Liver (tissue), 7 donors: ENCODE measurements at regions not wholly inside any gene's neighbourhood (a gene's known extent, or its start where the extent isn't known, plus 50 kb on each side); places are given as distances from the start of the nearest gene placed in this dataset.

Experiments used
- DNase-seq: peaks from one replicate; pipeline ENCODE4 v3.0.0-alpha.2; 2017; ENCODE audit warnings: low spot score
- H3K27ac ChIP-seq, 2 donors: one replicate each; pipeline ENCODE4 v1.7.0; 2013; ENCODE audit warnings: inconsistent platforms in 2 of 2, low read length in 2 of 2, control low read depth in 1 of 2, low read depth in 1 of 2, mild to moderate bottlenecking in 1 of 2
- H3K27me3 ChIP-seq, 4 donors: one replicate each; pipeline versions ENCODE4 v1.6.1 to v1.7.0; 2013; ENCODE audit warnings: low read length in 3 of 4, inconsistent platforms in 1 of 4, mild to moderate bottlenecking in 1 of 4, moderate library complexity in 1 of 4; ENCODE audit not compliant: control insufficient read depth in 4 of 4, insufficient read depth in 4 of 4
- H3K36me3 ChIP-seq, 4 donors: one replicate each; pipeline versions ENCODE4 v1.6.1 to v1.7.0; 2013; ENCODE audit warnings: low read length in 3 of 4, mild to moderate bottlenecking in 3 of 4, low read depth in 1 of 4, moderate library complexity in 1 of 4; ENCODE audit not compliant: control insufficient read depth in 4 of 4, insufficient read depth in 3 of 4
- H3K4me1 ChIP-seq, 4 donors: one replicate each; pipeline versions ENCODE4 v1.6.1 to v1.7.0; 2013; ENCODE audit warnings: low read length in 3 of 4, mild to moderate bottlenecking in 3 of 4, moderate library complexity in 1 of 4; ENCODE audit not compliant: control insufficient read depth in 4 of 4, insufficient read depth in 4 of 4
- H3K4me3 ChIP-seq, 3 donors: one replicate each; pipeline versions ENCODE4 v1.6.1 to v1.7.0; 2013; ENCODE audit warnings: low read length in 3 of 3, control low read depth in 1 of 3, low read depth in 1 of 3, mild to moderate bottlenecking in 1 of 3
- H3K9ac ChIP-seq, 2 donors: one replicate each; pipeline ENCODE4 v1.7.0; 2013; ENCODE audit warnings: low read length in 2 of 2, mild to moderate bottlenecking in 2 of 2, moderate library complexity in 2 of 2, control low read depth in 1 of 2, low read depth in 1 of 2
- H3K9me3 ChIP-seq, 4 donors: one replicate each; pipeline versions ENCODE4 v1.6.1 to v1.7.0; 2013; ENCODE audit warnings: low read length in 3 of 4; ENCODE audit not compliant: control insufficient read depth in 4 of 4
- ATF3 ChIP-seq: IDR thresholded peaks from 2 replicates; pipeline ENCODE4 v1.6.1; 2016; ENCODE audit warnings: antibody characterized with exemption
- EGR1 ChIP-seq, 2 donors: IDR thresholded peaks; 2 replicates each; pipeline ENCODE4 v1.6.1; 2016 to 2018; ENCODE audit warnings: antibody characterized with exemption in 2 of 2, low read depth in 2 of 2
- FOXA1 ChIP-seq: IDR thresholded peaks from 2 replicates; pipeline ENCODE4 v1.6.1; 2016; ENCODE audit warnings: antibody characterized with exemption
- GABPA ChIP-seq, 2 donors: IDR thresholded peaks in 1 of 2; conservative IDR thresholded peaks in 1 of 2; 2 replicates each; pipeline ENCODE4 v1.6.1; 2016; ENCODE audit warnings: antibody characterized with exemption in 2 of 2, mild to moderate bottlenecking in 1 of 2, moderate library complexity in 1 of 2
- HNF4A ChIP-seq, 2 donors: conservative IDR thresholded peaks; 2 replicates each; pipeline ENCODE4 v1.6.1; 2016; ENCODE audit warnings: antibody characterized with exemption in 2 of 2, mild to moderate bottlenecking in 2 of 2
- HNF4G ChIP-seq: IDR thresholded peaks from 2 replicates; pipeline ENCODE4 v1.6.1; 2016; ENCODE audit warnings: antibody characterized with exemption
- JUND ChIP-seq, 2 donors: IDR thresholded peaks; 2 replicates each; pipeline ENCODE4 v1.6.1; 2016; ENCODE audit warnings: antibody characterized with exemption in 2 of 2
- MAX ChIP-seq: IDR thresholded peaks from 2 replicates; pipeline ENCODE4 v1.6.1; 2016; ENCODE audit warnings: antibody characterized with exemption
- NR2F2 ChIP-seq: IDR thresholded peaks from 2 replicates; pipeline ENCODE4 v1.6.1; 2016; ENCODE audit warnings: antibody characterized with exemption
- RAD21 ChIP-seq, 2 donors: IDR thresholded peaks; 2 replicates each; pipeline ENCODE4 v1.6.1; 2016; ENCODE audit warnings: antibody characterized with exemption in 2 of 2, mild to moderate bottlenecking in 2 of 2
- RXRA ChIP-seq, 2 donors: IDR thresholded peaks; 2 replicates each; pipeline ENCODE4 v1.6.1; 2017 to 2018; ENCODE audit warnings: antibody characterized with exemption in 2 of 2, mild to moderate bottlenecking in 1 of 2
- SP1 ChIP-seq: IDR thresholded peaks from 2 replicates; pipeline ENCODE4 v1.6.1; 2018; ENCODE audit warnings: antibody characterized with exemption, mild to moderate bottlenecking
- TAF1 ChIP-seq: conservative IDR thresholded peaks from 2 replicates; pipeline ENCODE4 v1.6.1; 2016; ENCODE audit warnings: antibody characterized with exemption, mild to moderate bottlenecking
- YY1 ChIP-seq: IDR thresholded peaks from 2 replicates; pipeline ENCODE4 v1.6.1; 2016; ENCODE audit warnings: antibody characterized with exemption, mild to moderate bottlenecking
- ZBTB33 ChIP-seq: IDR thresholded peaks from 2 replicates; pipeline ENCODE4 v1.6.1; 2016; ENCODE audit warnings: antibody characterized with exemption
- WGBS: extraction: QIAGEN DNeasy Blood & Tissue Kit; methylation state at CpG from one replicate; pipeline ENCODE4 v1.1.7; 2013; 5-methylcytosine and 5-hydroxymethylcytosine counted together
- donor health status: healthy.
- donor health status: healthy.
- donor health status: healthy.
- donor health status: healthy.

- Histone ChIP-seq H3K4me1 (no peaks in the 10 kb centered on the region), H3K4me3 (no peak overlapping the region), H3K27ac (no peak overlapping the region), H3K27me3 (no peaks in the 10 kb centered on the region), H3K9me3 (no peaks in the 10 kb centered on the region), H3K9ac (no peak overlapping the region), H3K36me3 (no peaks in the 10 kb centered on the region)
- TF ChIP-seq ATF3 (no peak), SP1 (no peak), FOXA1 (no peak)
- no peak for DNase-seq
- WGBS: 88% methylated on average over 2 of the region's 2 CpGs
Observed at GRCh38 chr4:10369517-10369916, 87.7 kb downstream of the ZNF518B start.

- H3K4me1 ChIP-seq: no peaks in the 10 kb centered on the region
- TF ChIP-seq NR2F2: no peak
- no peak for TF ChIP-seq JUND (IDR thresholded peaks at IDR 0.05)
- no peak for TF ChIP-seq TAF1
- TF ChIP-seq ATF3: no peak
- TF ChIP-seq SP1: no peak
- TF ChIP-seq HNF4G: no peak
- no peak for TF ChIP-seq YY1
- no peak for TF ChIP-seq ZBTB33
- TF ChIP-seq FOXA1: no peak
- no peak for TF ChIP-seq MAX
- no peak for TF ChIP-seq GABPA (IDR thresholded peaks at IDR 0.05 in 1 of 2, conservative IDR thresholded peaks at IDR 0.05 in 1 of 2)
- H3K27me3 ChIP-seq: no peaks in the 10 kb centered on the region
- no peaks in the 10 kb centered on the region for H3K36me3 ChIP-seq
- no peaks in the 10 kb centered on the region for H3K9me3 ChIP-seq
- no peak overlapping the region for H3K4me3 ChIP-seq
- DNase-seq: no peak
- H3K9ac ChIP-seq: no peak overlapping the region
- no peak overlapping the region for H3K27ac ChIP-seq
Observed at GRCh38 chr4:10366628-10367027, 90.6 kb downstream of the ZNF518B start.

- DNase-seq: no peak
- 85% methylated on average over 2 of the region's 2 CpGs for WGBS
- TF ChIP-seq GABPA (IDR thresholded peaks at IDR 0.05 in 1 of 2, conservative IDR thresholded peaks at IDR 0.05 in 1 of 2) (no peak), EGR1 (IDR thresholded peaks at IDR 0.05; ENCODE audit: low read depth in 2 of 2) (no peak), ZBTB33 (no peak), RXRA (IDR thresholded peaks at IDR 0.05) (no peak), RAD21 (IDR thresholded peaks at IDR 0.05) (no peak), HNF4A (conservative IDR thresholded peaks at IDR 0.05) (no peak), SP1 (no peak)
- Histone ChIP-seq H3K4me1 (no peaks in the 10 kb centered on the region), H3K4me3 (no peak overlapping the region), H3K9me3 (no peaks in the 10 kb centered on the region), H3K27me3 (no peaks in the 10 kb centered on the region), H3K36me3 (no peaks in the 10 kb centered on the region), H3K27ac (no peak overlapping the region), H3K9ac (no peak overlapping the region)
Observed at GRCh38 chr4:10364194-10364593, 93.0 kb downstream of the ZNF518B start.
